GM21825 (cell line): ENCODE measurements at regions not wholly inside any gene's neighbourhood (a gene's known extent, or its start where the extent isn't known, plus 50 kb on each side); places are given as distances from the start of the nearest gene placed in this dataset.

Experiments
- ATAC-seq: cut with Tn5 transposase; IDR thresholded peaks from one replicate; pipeline ENCODE4 v1.9.1; 2021; ENCODE audit warnings: mild to moderate bottlenecking, moderate library complexity; ENCODE audit not compliant: unreplicated experiment

GRCh38 chr13:33891196-33891742, 73.3 kb downstream of the RFC3 start:
- ATAC-seq = no peak

GRCh38 chr13:33893559-33893958, 75.6 kb downstream of the RFC3 start:
- ATAC-seq = no peak

GRCh38 chr13:33904431-33904830, 86.5 kb downstream of the RFC3 start:
- ATAC-seq = no peak

GRCh38 chr13:33908116-33908515, 90.2 kb downstream of the RFC3 start:
- no peak for ATAC-seq

GRCh38 chr13:33910255-33910654, 92.3 kb downstream of the RFC3 start:
- no peak for ATAC-seq

- no peak for ATAC-seq
Observed at GRCh38 chr13:33911521-33911920, 93.6 kb downstream of the RFC3 start.

- no peak for ATAC-seq
Observed at GRCh38 chr13:33913829-33914228, 95.9 kb downstream of the RFC3 start.

- no peak for ATAC-seq
Observed at GRCh38 chr13:33917190-33917589, 99.2 kb downstream of the RFC3 start.

- no peak for ATAC-seq
Observed at GRCh38 chr13:33918199-33918932, 100.4 kb downstream of the RFC3 start.

- no peak for ATAC-seq
Observed at GRCh38 chr13:33919120-33919519, 101.2 kb downstream of the RFC3 start.

DNA sequence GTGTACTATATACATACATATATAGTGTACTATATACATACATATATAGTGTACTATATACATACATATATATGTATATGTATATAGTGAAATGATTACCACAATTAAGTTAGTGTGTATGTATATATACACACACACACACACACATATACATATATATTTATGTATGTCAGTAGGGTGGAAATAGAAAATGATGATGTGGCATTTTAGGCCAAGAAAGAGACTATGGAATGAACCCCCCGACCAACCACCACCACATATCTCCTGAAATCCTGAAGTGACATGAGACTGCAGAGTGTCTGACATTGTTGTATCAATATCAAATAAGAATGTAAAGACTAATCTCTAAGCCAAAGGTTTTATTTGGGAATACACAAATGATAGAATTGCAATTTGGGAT, 107.6 kb downstream of the RFC3 start:
- ATAC-seq = no peak

GRCh38 chr13:33927315-33927714, 109.4 kb downstream of the RFC3 start:
- no peak for ATAC-seq

GRCh38 chr13:33931397-33932311, 113.7 kb downstream of the RFC3 start:
- no peak for ATAC-seq

- ATAC-seq = no peak
Observed at GRCh38 chr13:33932769-33933406, 114.9 kb downstream of the RFC3 start.

DNA sequence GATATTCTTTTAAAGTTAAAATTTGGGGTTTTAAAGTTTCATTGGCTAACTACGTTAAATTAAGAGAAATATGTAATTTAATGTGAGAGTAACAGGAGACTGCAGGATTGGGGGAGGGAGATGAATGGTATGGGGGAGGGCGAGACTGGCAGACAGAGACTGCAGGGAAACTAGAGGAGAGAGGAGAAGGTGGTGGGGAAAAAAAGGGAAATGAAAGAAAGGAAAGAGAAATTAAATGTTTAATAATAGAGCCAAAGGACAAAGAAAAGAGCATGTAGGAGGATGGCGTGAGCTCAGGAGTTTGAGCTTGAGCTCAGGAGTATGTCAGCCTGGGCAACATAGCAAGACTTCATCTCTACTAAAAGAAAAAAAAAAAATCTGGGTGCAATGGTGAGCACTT, 115.9 kb downstream of the RFC3 start:
- ATAC-seq = no peak

GRCh38 chr13:33934343-33934742, 116.4 kb downstream of the RFC3 start:
- no peak for ATAC-seq

GRCh38 chr13:33934951-33935371, 117.0 kb downstream of the RFC3 start:
- ATAC-seq = no peak

- ATAC-seq = no peak
Observed at GRCh38 chr13:33935969-33936368, 118.0 kb downstream of the RFC3 start.

- no peak for ATAC-seq
Observed at GRCh38 chr13:33937373-33938098, 119.6 kb downstream of the RFC3 start.

- ATAC-seq = no peak
Observed at GRCh38 chr13:33940256-33940655, 122.3 kb downstream of the RFC3 start.

- ATAC-seq = no peak
Observed at GRCh38 chr13:33940898-33941297, 122.9 kb downstream of the RFC3 start.
